Stimulated activated CD4-positive, alpha-beta T cell treated with anti-CD3 and anti-CD28 coated beads, Interleukin-4, amount 100 ng/mL, for 1 hour (primary cell): ENCODE measurements at regions not wholly inside any gene's neighbourhood (a gene's known extent, or its start where the extent isn't known, plus 50 kb on each side); places are given as distances from the start of the nearest gene placed in this dataset.

Source experiments
- DNase-seq: peaks from one replicate; pipeline ENCODE4 v3.0.0-alpha.2; 2020

DNA sequence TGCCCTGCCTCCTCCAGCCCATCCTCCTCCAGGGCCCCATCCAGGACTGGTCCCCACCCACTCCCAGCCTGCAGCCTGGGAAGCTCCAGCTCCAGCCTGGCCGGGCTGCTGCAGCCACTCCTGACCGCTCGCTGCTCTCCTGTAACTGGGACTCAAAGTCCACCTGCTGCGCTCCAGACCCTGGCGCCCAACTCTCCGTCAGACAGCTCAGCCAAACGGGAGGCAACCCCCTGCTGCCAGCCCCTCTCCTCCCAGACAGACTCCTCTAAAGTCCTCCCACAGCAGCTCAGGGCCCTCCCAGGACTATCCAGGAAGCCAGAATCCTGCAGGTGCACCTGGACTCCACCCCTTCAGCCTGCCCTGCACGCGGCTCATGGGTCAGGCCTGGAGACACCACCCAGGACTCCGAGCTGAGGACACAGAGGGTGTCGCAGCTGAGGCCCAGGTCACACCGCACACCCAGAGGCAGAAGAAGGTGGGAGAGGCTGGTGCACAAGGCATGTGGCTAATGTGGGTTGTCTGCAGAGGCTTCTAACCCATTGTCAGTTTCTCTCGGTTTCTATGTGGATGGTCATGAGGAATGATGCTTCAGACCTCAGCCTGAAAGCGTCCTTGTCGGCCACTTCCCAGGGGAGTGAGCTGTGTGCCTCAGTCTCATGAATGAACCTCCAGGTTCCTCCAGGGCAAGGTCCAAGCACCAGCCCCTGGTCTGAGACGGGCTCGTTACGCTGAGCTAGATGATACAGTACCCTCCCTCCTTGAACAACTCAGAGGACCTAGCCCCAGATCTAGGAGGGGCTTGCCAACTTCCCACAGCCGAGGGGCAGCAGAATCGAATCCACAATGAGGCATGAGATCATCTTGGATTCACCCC, 1514.8 kb downstream of the TBC1D22A start:
- DNase-seq, result no peak

DNA sequence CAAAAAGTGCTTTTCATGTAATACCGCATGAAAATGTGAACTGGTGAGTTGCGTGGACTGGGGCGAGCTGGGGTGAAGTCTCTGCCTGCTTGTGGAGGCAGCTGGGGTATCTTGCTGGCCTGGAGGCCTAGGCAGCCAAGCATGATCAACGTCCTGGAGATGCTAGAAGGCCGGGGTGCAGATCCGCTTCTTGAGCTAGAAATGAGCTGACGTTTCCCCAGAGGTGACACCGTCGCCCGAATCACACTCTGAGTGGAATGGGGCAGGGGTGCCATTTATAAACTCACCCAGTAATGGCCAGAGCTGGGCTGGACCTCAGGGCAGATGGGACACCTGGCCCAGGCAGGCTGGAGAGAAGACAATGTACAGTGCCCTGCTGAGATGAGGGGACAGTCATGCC, 1513.0 kb downstream of the TBC1D22A start:
- no peak for DNase-seq

DNA sequence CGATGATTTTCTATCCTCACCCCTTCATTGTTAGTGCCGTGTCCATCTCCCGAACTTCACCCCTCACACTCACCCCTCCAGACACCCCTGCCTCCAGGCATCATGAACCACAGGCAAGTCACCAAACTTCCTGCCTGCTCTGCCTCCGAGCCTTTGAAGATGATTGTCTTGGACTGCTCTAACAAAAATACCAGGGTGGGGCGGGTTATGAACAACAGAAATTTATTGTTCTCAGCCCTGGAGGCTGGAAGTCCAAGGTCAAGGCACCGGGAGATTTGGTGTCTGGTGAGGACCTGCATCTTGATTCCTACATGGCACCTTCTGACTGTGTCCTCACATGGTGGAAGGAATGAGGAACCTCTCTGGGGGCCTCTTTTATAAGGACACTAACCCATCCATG, 1508.3 kb downstream of the TBC1D22A start:
- no peak for DNase-seq

DNA sequence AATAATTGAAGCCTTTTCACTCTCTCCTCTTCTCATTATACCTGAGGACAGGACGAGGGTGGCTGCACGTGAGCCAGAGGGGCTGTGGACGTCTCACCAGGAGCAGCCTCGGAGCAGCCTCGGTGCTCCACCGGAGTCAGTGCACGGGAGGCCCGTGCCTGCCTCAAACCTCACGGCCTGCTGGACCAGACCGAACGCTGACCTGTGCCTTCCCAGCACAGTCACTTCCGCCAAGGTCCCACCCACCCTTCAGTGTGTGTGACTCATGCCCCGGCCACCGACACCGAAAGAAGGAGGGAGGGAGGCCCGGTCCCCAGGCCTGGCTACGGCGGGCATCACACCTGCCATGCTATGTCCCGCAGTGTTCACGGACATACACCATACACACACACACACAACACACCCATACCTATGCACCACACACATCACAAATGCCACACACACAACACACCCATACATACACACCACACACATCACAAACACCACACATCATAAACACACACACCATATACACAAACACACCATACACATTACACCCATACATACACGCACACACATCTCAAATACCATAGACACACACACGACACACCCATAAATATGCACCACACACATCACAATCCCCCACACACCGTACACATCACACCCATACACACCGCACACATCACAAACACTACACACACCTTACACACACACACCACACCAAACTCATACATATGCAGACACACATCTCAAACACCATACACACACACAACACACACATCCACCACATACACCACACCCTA, 1506.5 kb downstream of the TBC1D22A start:
- DNase-seq, result no peak

DNA sequence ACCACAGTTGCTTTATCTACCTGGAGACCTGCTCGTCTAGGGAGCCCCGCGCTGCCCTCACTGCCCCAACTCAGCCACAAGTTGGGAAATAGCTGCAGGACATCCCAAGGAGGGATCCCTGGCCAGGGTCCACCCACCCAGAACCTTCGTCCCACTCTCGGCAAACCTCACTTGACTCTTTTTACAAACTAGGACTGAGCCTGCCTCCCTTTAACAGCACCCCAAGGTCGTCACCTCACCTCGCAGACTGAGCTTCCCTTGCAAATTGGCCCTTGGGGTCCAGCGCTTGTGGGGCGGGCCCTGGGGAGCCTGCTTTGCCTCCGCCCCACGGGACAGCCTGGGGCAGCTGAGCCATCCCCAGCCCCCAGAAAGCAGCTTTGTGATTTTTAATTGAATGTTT, 1505.8 kb downstream of the TBC1D22A start:
- no peak for DNase-seq

DNA sequence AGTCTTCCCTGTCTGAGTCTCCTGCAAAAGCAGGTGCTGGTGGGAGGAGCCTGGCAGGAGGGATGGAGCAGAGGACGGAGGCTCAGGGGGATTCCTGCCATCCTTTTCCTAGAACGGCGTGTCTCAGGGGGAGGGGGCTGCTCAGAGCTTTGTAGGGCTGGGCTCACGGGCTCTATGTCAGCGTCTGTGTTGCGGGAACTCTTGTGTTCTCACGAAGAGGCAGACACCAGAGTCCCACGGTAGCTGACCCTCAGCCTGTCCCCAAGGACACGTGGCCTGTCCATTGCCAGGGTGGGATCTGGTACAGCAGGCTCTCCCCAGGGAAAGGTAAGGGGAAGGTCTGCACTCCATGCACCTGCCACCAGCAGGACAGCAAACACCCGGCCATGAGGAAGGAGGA, 1505.2 kb downstream of the TBC1D22A start:
- no peak for DNase-seq

DNA sequence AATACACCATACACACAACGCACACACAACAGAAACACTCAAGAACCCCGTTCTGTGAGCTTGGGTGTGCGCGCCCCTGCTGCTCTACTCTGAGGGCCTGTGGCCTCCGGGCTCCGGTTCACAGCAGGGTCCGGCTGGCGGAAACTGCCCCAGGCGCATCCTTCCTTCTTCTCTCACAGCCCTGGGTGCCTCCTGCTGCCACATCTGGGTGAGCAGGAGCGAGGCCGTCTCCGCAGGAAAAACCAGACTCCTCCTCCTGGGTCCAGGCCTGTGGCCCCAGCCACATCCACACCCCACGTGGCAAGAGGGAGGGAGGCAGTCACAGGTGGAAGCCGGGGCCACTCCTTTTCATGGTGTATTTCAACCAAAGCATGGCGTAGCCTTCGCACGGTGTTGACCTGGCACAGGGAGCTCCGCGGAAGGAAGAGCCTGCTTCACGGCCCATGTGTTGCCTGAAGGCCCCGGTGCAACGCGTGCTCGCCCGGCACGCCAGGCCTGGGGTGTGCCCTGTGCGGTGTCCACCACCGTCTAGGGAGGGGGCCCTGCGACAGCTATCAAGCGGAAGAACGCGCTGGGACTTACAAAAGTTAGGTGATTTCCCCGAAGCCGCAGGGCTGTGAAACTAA, 1502.7 kb downstream of the TBC1D22A start:
- DNase-seq, result no peak

DNA sequence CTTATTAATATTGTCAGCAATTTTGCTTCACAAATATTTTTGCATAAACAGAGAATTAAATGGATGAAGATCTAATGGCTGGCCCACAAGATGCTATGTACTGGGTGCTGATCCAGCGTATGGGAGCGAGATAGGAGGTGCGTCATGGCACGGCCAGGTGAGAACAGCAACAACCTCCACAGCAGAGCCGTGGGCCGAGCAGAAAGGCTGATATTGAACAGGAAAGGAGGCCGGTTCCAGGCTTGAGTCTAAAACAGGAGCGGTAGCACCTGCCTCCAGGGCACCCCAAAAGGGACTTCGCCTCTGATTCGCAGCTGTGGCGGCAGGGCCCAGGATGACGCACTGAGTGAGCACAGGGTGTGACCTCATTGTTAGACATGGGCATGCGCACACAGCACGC, 1502.1 kb downstream of the TBC1D22A start:
- no peak for DNase-seq

DNA sequence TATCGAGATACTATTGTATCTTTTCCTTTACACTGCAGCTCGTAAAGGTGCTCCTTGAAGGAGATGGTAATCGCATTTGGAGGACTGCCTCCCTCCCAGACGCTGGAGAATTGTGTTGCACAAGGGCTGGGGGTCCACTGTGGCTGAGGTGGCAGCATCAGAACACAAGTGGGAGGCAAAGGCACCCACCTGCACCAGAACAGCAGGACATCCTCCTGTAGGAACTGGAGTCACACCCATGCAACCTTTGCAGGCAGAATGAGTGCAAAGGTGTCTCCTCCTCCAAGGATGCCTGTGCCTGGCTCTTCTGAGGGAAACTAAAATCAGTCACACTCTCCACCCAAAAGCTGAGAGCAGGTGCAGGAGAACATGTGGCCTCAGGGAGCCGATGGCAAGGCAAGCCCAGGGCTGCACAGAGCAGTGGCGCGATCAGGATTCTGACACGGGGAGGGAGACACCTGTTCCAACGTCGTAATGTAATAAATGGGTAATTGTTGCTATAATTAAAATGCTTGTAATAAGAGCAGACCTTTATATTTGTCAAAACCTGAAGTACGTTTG, 1501.4 kb downstream of the TBC1D22A start:
- no peak for DNase-seq

DNA sequence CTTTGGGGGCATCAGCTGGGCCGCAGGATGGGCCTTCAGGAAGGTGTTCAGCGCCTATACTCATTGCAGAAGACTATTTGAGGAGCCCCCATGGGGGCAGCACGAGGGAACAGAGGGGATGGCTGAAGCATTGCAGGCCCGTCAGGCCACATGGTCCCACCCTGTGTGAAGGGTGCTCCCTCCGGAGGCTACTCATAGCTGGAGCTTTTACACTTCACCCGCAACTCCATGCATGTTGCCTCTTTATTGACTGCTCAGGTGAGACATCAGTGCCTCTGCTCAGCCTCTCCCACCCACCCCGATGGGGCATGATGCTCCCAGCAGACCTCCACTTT, 1500.9 kb downstream of the TBC1D22A start:
- DNase-seq, result no peak

DNA sequence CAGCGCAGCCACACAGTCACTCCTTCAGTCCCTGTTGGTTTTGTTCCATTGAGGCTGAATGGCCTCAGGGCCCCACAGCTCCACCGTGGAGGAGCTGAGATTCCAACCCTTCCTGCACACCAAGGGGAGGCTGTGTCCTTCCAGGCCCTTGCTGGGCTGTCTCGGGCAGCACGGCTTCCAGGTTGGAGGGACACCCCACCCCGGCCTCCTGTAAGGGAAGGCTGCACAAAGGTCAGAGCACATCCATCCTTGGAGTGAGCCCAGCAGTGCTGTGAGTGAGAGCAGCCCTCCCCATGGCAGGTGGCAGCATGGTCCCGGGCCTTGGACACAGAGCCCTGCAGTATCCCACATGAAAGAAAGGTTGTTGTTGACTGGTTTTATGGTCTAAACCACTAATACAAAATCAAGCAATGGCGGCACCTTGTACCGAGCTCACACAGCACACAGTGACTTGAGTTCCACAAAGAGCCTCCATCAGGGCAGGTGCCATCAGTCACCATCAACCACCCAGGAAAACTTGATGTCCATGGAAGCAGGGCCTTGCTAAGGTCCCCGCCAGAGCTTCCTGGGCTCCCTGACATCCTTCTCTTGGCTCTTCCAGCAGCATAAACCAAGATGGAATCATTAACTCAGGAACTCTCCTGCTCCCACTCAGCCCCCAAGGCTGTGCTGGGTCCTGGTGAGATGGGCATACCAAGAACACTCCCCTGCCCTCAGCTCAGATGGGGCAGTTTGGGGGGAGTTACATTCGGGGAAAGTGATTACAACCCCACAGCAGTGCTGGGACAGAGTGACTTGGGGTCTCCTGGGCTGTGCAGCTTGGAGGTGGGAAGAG, 1500.4 kb downstream of the TBC1D22A start:
- DNase-seq, result no peak

DNA sequence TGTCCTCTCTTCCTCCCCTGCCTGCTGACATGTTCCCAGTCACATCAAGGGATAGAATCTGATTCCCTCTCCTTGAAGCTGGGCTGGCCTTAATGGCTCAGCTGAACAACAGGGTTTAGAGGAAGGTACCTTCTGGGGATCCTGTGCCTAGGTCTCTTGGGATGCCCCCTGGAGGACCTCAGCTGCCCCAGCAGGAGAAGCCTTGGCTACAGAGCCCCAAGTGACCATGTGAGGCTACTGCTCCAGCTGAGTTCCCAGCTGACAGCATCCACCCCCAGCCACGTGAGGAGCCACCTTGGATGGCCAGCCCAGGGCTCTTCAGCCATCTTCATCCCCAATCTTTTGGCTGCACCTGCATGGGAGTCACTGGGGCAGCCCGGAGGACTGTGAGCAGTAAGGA, 1499.3 kb downstream of the TBC1D22A start:
- DNase-seq, result no peak

DNA sequence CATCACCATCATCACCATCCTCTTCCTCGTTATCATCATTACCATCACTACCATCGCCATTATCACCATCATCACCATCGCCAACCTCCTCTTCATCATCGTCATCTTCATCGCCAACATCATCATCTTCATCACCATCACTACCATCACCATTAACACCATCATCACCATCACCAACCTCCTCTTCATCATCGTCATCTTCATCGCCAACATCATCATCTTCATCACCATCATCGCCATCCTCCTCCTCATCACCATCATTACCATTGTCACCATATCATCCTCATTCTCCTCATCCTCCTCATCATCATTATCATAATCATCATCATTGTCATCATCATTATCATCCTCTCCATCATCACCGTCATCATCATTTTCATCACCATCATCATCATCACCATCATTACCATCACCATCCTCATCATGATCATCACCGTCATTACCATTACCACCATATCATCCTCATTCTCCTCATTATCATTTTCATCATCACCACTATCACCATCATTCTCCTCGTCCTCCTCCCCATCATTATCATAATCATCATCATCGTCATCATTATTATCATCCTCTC, 1498.7 kb downstream of the TBC1D22A start:
- no peak for DNase-seq

DNA sequence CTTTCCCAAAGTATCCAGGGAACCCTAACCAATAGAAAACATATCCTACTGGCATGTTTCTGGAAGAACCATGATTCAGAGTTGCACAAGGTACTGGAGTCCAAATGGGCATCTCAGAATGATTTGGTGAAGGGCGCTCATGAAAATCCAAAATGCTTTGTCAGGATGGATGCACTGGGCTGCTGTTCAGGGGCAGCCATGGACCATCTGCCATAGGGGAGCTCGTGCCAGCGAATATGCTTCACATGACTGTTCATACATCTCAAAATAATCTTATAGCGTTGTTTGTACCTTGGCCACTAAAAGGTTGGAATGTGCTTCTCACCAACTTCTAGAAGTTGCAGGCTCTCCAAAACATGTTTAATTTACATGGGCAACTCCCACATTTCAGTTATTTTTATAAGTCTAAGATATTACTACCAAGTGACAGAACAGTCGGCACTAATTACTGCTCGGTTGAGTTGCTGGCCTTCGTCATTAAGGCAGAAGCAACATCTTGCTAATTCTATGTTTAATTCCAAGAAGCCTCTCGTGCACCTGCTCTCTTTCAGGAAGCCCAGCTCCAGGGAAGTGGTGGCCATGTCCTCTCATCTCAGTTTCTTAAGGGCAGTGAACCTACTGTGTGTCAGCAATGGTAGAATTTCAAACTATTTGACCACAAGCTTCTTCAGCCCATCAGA, 1497.7 kb downstream of the TBC1D22A start:
- no peak for DNase-seq

DNA sequence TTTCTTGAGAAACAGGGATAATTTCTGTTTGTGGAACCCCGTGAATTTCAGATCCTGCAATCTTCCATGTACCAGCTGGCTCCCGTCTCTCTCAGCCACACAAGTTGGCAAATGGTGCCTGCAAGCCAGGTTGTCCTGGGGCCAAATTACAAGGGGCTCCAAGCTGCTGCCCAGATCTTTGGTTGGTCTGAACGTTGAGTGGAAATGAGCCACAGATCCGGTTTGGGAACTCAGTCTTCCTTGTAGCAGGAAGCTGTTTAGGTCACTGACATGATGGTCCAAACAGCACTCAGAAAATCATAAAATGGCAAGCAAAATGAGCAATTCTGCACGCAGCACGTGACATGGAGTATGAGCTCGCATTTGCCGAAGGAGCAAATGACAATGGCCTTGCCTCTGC, 1496.4 kb downstream of the TBC1D22A start:
- DNase-seq, result no peak

DNA sequence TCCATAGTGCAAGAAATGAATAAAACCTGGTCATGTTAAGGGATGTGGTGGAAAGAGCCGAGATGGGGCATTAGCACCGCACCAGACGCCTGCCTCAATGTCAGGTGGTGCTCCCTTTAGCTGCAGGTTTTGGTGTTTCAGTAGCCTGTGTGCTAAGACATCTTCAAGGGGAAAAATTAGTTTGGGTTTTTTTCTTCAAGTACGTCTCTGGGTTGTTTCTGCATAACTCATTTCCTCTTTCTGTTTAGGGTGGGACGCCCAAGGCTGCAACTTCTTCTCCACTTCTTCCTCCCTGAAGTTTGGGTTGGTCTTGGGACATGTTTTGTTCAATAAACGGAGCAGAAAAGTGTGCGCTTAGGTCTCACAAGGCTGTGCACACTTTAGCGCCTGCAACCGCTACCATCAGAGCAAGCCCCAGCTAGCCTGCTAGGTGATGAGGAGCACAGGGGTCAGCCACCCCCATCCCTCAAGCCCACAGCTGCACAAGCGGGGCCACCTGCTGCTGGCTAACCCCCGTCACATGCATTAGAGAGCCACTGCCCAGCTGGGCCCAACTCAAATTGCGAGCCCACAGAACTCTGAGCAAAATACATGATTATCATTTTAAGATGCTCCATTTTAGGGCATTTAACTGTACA, 1495.7 kb downstream of the TBC1D22A start:
- no peak for DNase-seq

DNA sequence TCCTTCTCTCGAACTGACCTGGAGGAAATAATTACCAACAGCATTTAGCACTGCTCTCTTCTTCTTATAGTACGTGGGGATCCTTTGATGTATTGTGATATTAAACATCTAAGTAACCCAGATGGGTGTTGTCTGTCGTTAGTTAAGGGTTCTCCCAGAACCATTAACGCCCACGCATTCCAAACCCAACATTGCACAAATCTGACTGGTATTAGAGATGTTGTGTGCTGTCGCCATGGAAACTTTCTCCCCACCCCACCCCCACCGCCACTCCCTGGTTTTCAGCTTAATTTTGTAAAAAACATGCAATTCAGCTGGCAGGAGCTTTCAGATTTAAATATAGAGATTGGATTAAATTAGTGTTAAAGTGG, 1495.2 kb downstream of the TBC1D22A start:
- DNase-seq, result no peak

DNA sequence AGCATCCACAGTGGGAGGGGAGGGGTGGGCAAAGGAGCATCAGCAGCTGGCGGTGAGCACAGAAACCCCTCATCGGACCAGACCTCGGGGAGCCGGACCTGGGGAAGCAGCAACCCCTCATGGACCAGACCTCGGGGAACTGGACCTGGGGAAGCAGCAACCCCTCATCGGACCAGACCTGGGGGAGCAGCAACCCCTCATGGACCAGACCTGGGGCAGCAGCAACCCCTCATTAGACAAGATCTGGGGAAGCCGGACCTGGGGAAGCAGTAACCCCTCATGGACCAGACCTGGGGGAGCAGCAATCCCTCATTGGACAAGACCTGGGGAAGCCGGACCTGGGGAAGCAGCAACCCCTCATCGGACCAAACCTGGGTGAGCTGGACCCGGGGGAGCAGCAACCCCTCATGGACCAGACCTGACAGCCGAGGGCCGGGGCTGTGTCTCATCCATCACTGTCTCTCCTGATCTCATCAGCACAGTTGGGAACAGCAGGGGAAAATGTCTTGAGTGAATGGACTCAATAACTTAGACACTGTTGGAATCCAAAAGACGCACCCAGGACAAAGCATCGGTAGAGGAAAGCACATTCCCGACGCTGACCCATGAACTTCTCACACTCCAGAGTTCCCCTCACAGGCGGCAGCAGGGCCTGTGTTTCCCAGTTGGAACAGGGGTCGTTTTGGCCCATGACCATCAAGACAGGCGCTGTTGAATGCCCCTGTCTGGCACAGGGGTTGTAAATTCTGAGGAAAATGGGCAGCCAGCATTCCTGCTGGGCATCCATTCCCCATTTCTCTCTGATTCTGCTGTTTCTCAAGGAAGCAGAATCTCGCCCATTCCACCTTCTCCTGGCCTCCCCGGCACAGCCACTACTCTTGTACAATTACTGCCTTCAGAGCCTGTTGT, 1494.6 kb downstream of the TBC1D22A start:
- no peak for DNase-seq

DNA sequence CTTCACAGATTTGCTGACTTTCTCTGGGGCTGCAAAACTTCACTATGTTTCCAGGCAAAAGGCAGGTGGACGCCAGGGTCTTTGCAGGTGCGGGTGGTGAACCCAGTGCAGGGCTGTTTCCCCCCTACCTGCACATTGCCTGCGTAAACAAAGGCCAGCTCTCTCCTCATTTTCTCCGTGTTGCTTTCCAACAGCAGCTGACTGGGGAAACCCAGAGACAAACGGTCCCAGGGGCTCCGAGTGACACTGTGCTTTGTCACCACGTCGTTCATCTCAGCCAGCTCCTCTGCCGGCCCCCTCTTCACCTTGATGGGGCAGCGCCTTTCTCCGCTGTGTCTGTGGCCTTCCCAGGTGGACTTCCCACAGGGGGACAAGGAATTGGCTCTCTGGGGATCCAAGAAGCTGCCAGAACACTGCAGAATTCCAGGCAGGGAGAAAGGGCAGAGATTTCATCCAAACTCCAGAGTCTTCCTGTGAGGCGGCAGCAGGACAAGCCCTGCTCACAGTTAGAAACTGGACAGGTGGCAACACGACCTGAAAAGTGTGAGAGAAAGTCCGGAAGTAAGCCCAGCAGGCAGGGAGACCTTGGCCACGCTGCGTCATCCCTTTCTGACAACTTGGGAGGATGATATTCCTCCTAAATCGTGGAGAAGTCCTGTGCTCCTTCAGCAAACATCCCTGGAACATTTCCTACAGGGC, 1493.7 kb downstream of the TBC1D22A start:
- no peak for DNase-seq
